IMR-90 (cell line): ENCODE measurements at regions not wholly inside any gene's neighbourhood (a gene's known extent, or its start where the extent isn't known, plus 50 kb on each side); places are given as distances from the start of the nearest gene placed in this dataset.

ENCODE experiments used
- ATAC-seq: fragments of 200-7000 bp; cut with Tn5 transposase; 2 replicates; pipeline ENCODE4 v1.9.1; 2020; ENCODE audit warnings: low read depth, mild to moderate bottlenecking, moderate library complexity
- BruUV-seq: library from RNA; stranded (reverse); fragments of 400-500 nt; replicated peaks from 2 replicates; lab custom pipeline; 2021; lab: Mats Ljungman, UMichigan
- CTCF ChIA-PET: fragments of 300-600 bp; formaldehyde crosslinking; extraction: SDS; loops from one replicate; lab custom pipeline; 2021; ENCODE audit warnings: antibody characterized with exemption; lab: Yijun Ruan, JAX
- POLR2A ChIA-PET: fragments of 300-600 bp; sonication (Branson Sonifier 250); formaldehyde crosslinking; loops from one replicate; lab custom pipeline; 2022; ENCODE audit warnings: antibody characterized with exemption; ENCODE audit not compliant: unreplicated experiment; lab: Charles Lee
- DNase-seq: peaks from one replicate; pipeline ENCODE4 v3.0.0; 2013
- H2AFZ ChIP-seq: replicated peaks from 2 replicates; pipeline ENCODE3; 2013; ENCODE audit warnings: low read length, mild to moderate bottlenecking; ENCODE audit not compliant: poor library complexity
- H2AK5ac ChIP-seq: 2 replicates; pipeline ENCODE4 v1.6.1; 2013; ENCODE audit warnings: low read depth, low read length, inconsistent platforms
- H2AK9ac ChIP-seq: replicated peaks from 2 replicates; pipeline ENCODE3; 2013; ENCODE audit warnings: mild to moderate bottlenecking, low read depth, low read length, moderate library complexity; ENCODE audit not compliant: poor library complexity
- H2BK120ac ChIP-seq: 2 replicates; pipeline ENCODE4 v1.6.1; 2013; ENCODE audit warnings: low read depth, low read length, inconsistent platforms
- H2BK15ac ChIP-seq: 3 replicates; pipeline ENCODE4 v1.6.1; 2013; ENCODE audit warnings: low read depth, low read length, inconsistent platforms
- H2BK20ac ChIP-seq: 2 replicates; pipeline ENCODE4 v1.6.1; 2013; ENCODE audit warnings: low read depth, mild to moderate bottlenecking, inconsistent platforms, low read length, moderate library complexity
- H2BK5ac ChIP-seq: 2 replicates; pipeline ENCODE4 v1.6.1; 2013; ENCODE audit warnings: mild to moderate bottlenecking, low read depth, low read length, inconsistent platforms; ENCODE audit not compliant: poor library complexity, severe bottlenecking
- H3K14ac ChIP-seq: replicated peaks from 2 replicates; pipeline ENCODE4 v1.6.1; 2013; ENCODE audit warnings: low read depth, low read length, inconsistent platforms
- H3K18ac ChIP-seq: 2 replicates; pipeline ENCODE4 v1.6.1; 2013; ENCODE audit warnings: low read depth, low read length, control low read depth
- H3K23ac ChIP-seq: 2 replicates; pipeline ENCODE4 v1.6.1; 2013; ENCODE audit warnings: low read depth, low read length, inconsistent platforms
- H3K27ac ChIP-seq: 2 replicates; pipeline ENCODE4 v1.5.1; 2013; ENCODE audit warnings: mild to moderate bottlenecking, control low read depth, low read length; ENCODE audit not compliant: insufficient read depth
- H3K27me3 ChIP-seq: 2 replicates; pipeline ENCODE4 v1.6.1; 2013; ENCODE audit warnings: low read length; ENCODE audit not compliant: control insufficient read depth, insufficient read depth
- H3K36me3 ChIP-seq: 2 replicates; pipeline ENCODE4 v1.6.1; 2013; ENCODE audit warnings: low read length, mixed read lengths; ENCODE audit not compliant: control insufficient read depth, insufficient read depth
- H3K4ac ChIP-seq: 2 replicates; pipeline ENCODE4 v1.6.1; 2013; ENCODE audit warnings: low read depth, low read length, inconsistent platforms
- H3K4me1 ChIP-seq: 2 replicates; pipeline ENCODE4 v1.6.1; 2013; ENCODE audit warnings: low read length, mixed read lengths; ENCODE audit not compliant: control insufficient read depth, insufficient read depth
- H3K4me2 ChIP-seq: 2 replicates; pipeline ENCODE4 v1.6.1; 2013; ENCODE audit warnings: low read depth, mild to moderate bottlenecking, control low read depth, low read length, moderate library complexity
- H3K4me3 ChIP-seq: 2 replicates; pipeline ENCODE4 v1.5.1; 2013; ENCODE audit warnings: low read depth, mild to moderate bottlenecking, control low read depth, low read length, moderate library complexity; ENCODE audit not compliant: insufficient read depth
- H3K56ac ChIP-seq: 2 replicates; pipeline ENCODE4 v1.6.1; 2013; ENCODE audit warnings: low read length, inconsistent platforms; ENCODE audit not compliant: insufficient read depth; ENCODE audit errors: extremely low read depth
- H3K79me1 ChIP-seq, 2 experiments: 2 replicates each; pipeline ENCODE4 v1.6.1; 2013; ENCODE audit warnings: low read length in 2 of 2, inconsistent platforms in 1 of 2, low read depth in 1 of 2
- H3K9ac ChIP-seq: 2 replicates; pipeline ENCODE4 v1.6.1; 2013; ENCODE audit warnings: low read depth, low read length, control low read depth
- H3K9me1 ChIP-seq: 2 replicates; pipeline ENCODE4 v1.6.1; 2013; ENCODE audit warnings: low read length, inconsistent platforms; ENCODE audit not compliant: insufficient read depth
- H3K9me3 ChIP-seq: 2 replicates; pipeline ENCODE4 v1.6.1; 2013; ENCODE audit warnings: low read length; ENCODE audit not compliant: control insufficient read depth, insufficient read depth
- H4K20me1 ChIP-seq: 2 replicates; pipeline ENCODE4 v1.6.1; 2013; ENCODE audit warnings: low read length, inconsistent platforms; ENCODE audit not compliant: insufficient read depth
- H4K5ac ChIP-seq: 2 replicates; pipeline ENCODE4 v1.6.1; 2013; ENCODE audit warnings: mild to moderate bottlenecking, low read depth, low read length, control low read depth
- H4K8ac ChIP-seq, 2 experiments: 2 replicates each; pipeline ENCODE4 v1.6.1; 2013; ENCODE audit warnings: low read depth in 2 of 2, low read length in 2 of 2, control low read depth in 1 of 2, inconsistent platforms in 1 of 2
- H4K91ac ChIP-seq: 2 replicates; pipeline ENCODE4 v1.6.1; 2013; ENCODE audit warnings: low read depth, low read length, inconsistent platforms; ENCODE audit not compliant: insufficient read depth
- CEBPB ChIP-seq: IDR thresholded peaks from 2 replicates; pipeline ENCODE4 v1.6.1; 2012; ENCODE audit warnings: low read depth, low read length, improper control_type of control experiment
- FOS ChIP-seq: fragments of 150-350 bp; IDR thresholded peaks from 2 replicates; pipeline ENCODE4 v1.6.1; 2016; ENCODE audit warnings: low read depth, low read length
- MAFK ChIP-seq: IDR thresholded peaks from 2 replicates; pipeline ENCODE4 v1.6.1; 2012; ENCODE audit warnings: low read depth, low read length, improper control_type of control experiment
- MAZ ChIP-seq: IDR thresholded peaks from 2 replicates; pipeline ENCODE4 v1.6.1; 2012; ENCODE audit warnings: low read depth, mild to moderate bottlenecking, low read length, improper control_type of control experiment, moderate library complexity, borderline replicate concordance
- MXI1 ChIP-seq: IDR thresholded peaks from 2 replicates; pipeline ENCODE4 v1.6.1; 2012; ENCODE audit warnings: low read depth, mild to moderate bottlenecking, low read length, moderate library complexity, borderline replicate concordance
- NFE2L2 ChIP-seq: fragments of 150-350 bp; IDR thresholded peaks from 2 replicates; pipeline ENCODE4 v1.6.1; 2016; ENCODE audit warnings: low read depth, mild to moderate bottlenecking, low read length
- POLR2A ChIP-seq: IDR thresholded peaks from 2 replicates; pipeline ENCODE4 v1.6.1; 2012; ENCODE audit warnings: mild to moderate bottlenecking, low read depth, low read length
- RCOR1 ChIP-seq: IDR thresholded peaks from 2 replicates; pipeline ENCODE4 v1.6.1; 2012; ENCODE audit warnings: mild to moderate bottlenecking, low read length, improper control_type of control experiment; ENCODE audit not compliant: insufficient replicate concordance
- WGBS, 2 experiments: methylation state at CpG; one replicate each; pipeline versions ENCODE4 v1.1.5 to v1.1.7; 2013; ENCODE audit warnings: missing lambda C conversion rate in 2 of 2; ENCODE audit not compliant: insufficient read length in 1 of 2; ENCODE audit errors: extremely low coverage in 2 of 2; 5-methylcytosine and 5-hydroxymethylcytosine counted together
- dilution Hi-C: fragments of 300-500 bp; cut with HindIII; formaldehyde crosslinking; loops from one replicate; pipeline ENCODE4 v1.14.3; 2018; ENCODE audit warnings: low sequenced_read_pairs; ENCODE audit not compliant: unreplicated experiment
- in situ Hi-C: fragments of 300-500 bp; cut with MboI; formaldehyde crosslinking; loops from 3 replicates; pipeline ENCODE4 v1.14.3; 2019; ENCODE audit warnings: low sequenced_read_pairs, inconsistent platforms, mixed read lengths
- intact Hi-C: fragments of 100-400 bp; cut with micrococcal nuclease; formaldehyde crosslinking; loops from 2 replicates; pipeline ENCODE4 v1.10.0; 2022
- TF ChIP-seq, protein P1 (sequence below): fragments of 150-350 bp; IDR thresholded peaks from 2 replicates; pipeline ENCODE4 v1.6.1; 2017; ENCODE audit warnings: mild to moderate bottlenecking, antibody characterized with exemption, low read length, low read depth
- TF ChIP-seq, protein P2 (sequence below): conservative IDR thresholded peaks from 2 replicates; pipeline ENCODE4 v1.5.1; 2012; ENCODE audit warnings: mild to moderate bottlenecking, low read depth, low read length, improper control_type of control experiment

DNA sequence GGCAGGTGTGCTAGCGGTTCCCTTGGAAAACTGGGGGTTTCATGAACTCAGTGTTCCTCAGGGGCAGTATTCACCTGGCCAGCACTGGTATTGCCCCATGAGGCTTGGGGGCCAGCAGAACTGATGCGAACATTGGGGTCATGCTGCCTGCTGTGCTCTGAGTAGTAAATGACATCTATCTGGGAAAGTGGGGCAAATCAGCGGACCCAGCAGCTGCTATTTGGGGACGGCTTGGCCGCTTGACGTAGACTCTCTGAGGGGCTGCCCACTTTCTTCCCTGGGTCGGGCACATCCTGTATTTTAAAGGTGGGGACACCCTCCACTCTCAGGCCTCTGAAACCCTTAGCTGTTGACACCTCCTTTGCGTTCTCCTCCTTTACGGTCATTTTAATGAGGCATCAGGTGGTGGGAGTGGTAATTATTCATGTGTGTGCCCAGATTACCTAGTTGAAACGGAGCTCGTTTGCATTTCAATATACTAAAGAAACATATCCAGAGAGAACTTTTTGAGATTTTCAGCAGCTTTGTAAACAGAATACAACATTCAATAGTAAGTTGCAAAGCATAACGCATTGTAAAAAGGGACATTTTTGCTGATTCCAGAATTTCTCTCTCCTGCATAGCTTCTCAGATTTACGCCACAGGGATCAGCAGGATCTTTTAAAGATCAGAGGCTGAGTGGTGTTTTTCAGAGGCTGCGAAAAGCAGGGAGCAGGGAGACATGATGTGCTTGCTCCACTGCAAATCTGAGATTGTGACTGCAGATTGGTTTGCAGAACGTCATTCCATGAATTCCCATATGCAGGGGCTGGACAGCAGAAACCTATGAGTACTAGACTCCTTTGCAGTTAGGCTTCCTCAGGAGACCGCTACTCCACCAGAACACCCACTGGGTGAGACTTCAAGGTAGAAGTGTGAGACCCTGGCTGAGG is 56.8 kb upstream of the ZFR start:
- intact Hi-C loops = loop anchor here (10.0 kb wide), 1 partner anchor 923 kb away; no protein-coding TSS in a partner anchor
- no peak for TF ChIP-seq MXI1
- TF ChIP-seq MAFK = no peak
- no peak for TF ChIP-seq MAZ
- no peak for TF ChIP-seq FOS
- TF ChIP-seq POLR2A = no peak
- no peak for TF ChIP-seq RCOR1
- TF ChIP-seq, protein P1, sequence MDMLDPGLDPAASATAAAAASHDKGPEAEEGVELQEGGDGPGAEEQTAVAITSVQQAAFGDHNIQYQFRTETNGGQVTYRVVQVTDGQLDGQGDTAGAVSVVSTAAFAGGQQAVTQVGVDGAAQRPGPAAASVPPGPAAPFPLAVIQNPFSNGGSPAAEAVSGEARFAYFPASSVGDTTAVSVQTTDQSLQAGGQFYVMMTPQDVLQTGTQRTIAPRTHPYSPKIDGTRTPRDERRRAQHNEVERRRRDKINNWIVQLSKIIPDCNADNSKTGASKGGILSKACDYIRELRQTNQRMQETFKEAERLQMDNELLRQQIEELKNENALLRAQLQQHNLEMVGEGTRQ = no peak
- no peak for TF ChIP-seq CEBPB
- TF ChIP-seq, protein P2, sequence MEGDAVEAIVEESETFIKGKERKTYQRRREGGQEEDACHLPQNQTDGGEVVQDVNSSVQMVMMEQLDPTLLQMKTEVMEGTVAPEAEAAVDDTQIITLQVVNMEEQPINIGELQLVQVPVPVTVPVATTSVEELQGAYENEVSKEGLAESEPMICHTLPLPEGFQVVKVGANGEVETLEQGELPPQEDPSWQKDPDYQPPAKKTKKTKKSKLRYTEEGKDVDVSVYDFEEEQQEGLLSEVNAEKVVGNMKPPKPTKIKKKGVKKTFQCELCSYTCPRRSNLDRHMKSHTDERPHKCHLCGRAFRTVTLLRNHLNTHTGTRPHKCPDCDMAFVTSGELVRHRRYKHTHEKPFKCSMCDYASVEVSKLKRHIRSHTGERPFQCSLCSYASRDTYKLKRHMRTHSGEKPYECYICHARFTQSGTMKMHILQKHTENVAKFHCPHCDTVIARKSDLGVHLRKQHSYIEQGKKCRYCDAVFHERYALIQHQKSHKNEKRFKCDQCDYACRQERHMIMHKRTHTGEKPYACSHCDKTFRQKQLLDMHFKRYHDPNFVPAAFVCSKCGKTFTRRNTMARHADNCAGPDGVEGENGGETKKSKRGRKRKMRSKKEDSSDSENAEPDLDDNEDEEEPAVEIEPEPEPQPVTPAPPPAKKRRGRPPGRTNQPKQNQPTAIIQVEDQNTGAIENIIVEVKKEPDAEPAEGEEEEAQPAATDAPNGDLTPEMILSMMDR = no peak
- TF ChIP-seq NFE2L2 = no peak
- DNase-seq (no peak), ATAC-seq (no peak)
- peaks cover 8% of the 10 kb centered on the region; the same call in 1 of the 2 replicates for H3K27me3 ChIP-seq
- H2BK120ac ChIP-seq = no peak overlapping the region
- H3K4ac ChIP-seq = no peak overlapping the region
- H3K9me1 ChIP-seq = peaks cover 5% of the 10 kb centered on the region; the same call in 1 of the 2 replicates
- peaks cover 3% of the 10 kb centered on the region; the same call in 1 of the 2 replicates for H4K20me1 ChIP-seq
- H2AFZ ChIP-seq = no peak overlapping the region
- H3K4me1 ChIP-seq = peaks cover 15% of the 10 kb centered on the region
- ChIA-PET POLR2A (no interaction called here), CTCF (interaction anchor here (0.6 to 1.0 kb wide), 2 partner anchors 12 to 84 kb away, joined by 3 read pairs; no protein-coding TSS in a partner anchor)
- no peaks in the 10 kb centered on the region for H3K9me3 ChIP-seq
- WGBS, 2 experiments = 63% methylated on average over 7 of the region's 16 CpGs; no CpG with 5 or more reads in 1 of the 2 experiments
- H4K5ac ChIP-seq = no peak overlapping the region
- no peak overlapping the region for H2BK5ac ChIP-seq
- H3K36me3 ChIP-seq = no peaks in the 10 kb centered on the region
- H3K18ac ChIP-seq = no peak overlapping the region
- H3K14ac ChIP-seq = no peak overlapping the region
- H3K4me2 ChIP-seq = no peak overlapping the region
- H2AK9ac ChIP-seq = no peak overlapping the region
- H3K79me1 ChIP-seq = no peaks in the 10 kb centered on the region
- in situ Hi-C loops = no loop called here
- no TSS peak for BruUV-seq
- no peak overlapping the region for H2BK15ac ChIP-seq
- no peak overlapping the region for H4K8ac ChIP-seq
- H2BK20ac ChIP-seq = no peak overlapping the region
- H4K91ac ChIP-seq = no peak overlapping the region
- dilution Hi-C loops = no loop called here
- H3K9ac ChIP-seq = no peak overlapping the region
- no peak overlapping the region for H2AK5ac ChIP-seq
- no peak overlapping the region for H3K23ac ChIP-seq
- H3K27ac ChIP-seq = no peak overlapping the region
- no peak overlapping the region for H3K56ac ChIP-seq
- H3K4me3 ChIP-seq = no peak overlapping the region
